Stomach (tissue), 8 donors: ENCODE measurements at regions not wholly inside any gene's neighbourhood (a gene's known extent, or its start where the extent isn't known, plus 50 kb on each side); places are given as distances from the start of the nearest gene placed in this dataset.

ENCODE experiments used
- DNase-seq, 2 donors: peaks; one replicate each; pipeline versions ENCODE4 v3.0.0 to v3.0.0-alpha.2; 2013 to 2019
- H3K27ac ChIP-seq, 5 donors: fragments of 200-600 bp in 4 of 5; sonication (generic) in 4 of 5; one replicate each; pipeline ENCODE4 v1.5.1; 2013 to 2019; ENCODE audit warnings: mild to moderate bottlenecking in 1 of 5, moderate library complexity in 1 of 5
- H3K27me3 ChIP-seq, 3 donors: fragments of 200-600 bp; sonication (generic); one replicate each; pipeline ENCODE4 v1.5.1; 2017 to 2019; ENCODE audit warnings: mixed run types in 1 of 3
- H3K36me3 ChIP-seq, 4 donors: fragments of 200-600 bp; sonication (generic); 1 replicate in 3 of 4; 2 replicates in 1 of 4; pipeline ENCODE4 v1.5.1; 2016 to 2019
- H3K4me1 ChIP-seq, 4 donors: fragments of 200-600 bp; sonication (generic); one replicate each; pipeline ENCODE4 v1.5.1; 2016 to 2019
- H3K4me3 ChIP-seq, 4 donors: fragments of 200-600 bp; sonication (generic) in 3 of 4; one replicate each; pipeline ENCODE4 v1.5.1; 2016 to 2019; ENCODE audit warnings: mild to moderate bottlenecking in 1 of 4
- H3K9me3 ChIP-seq, 4 donors: fragments of 200-600 bp; sonication (generic); one replicate each; pipeline ENCODE4 v1.5.1; 2016 to 2019
- EP300 ChIP-seq: sonication (generic); formaldehyde crosslinking; IDR thresholded peaks from one replicate; pipeline ENCODE4 v1.6.1; 2017; ENCODE audit warnings: antibody characterized with exemption
- POLR2A ChIP-seq, 4 donors: fragments of 450-650 bp; IDR thresholded peaks; one replicate each; pipeline ENCODE4 v1.6.1; 2016; ENCODE audit warnings: antibody characterized with exemption in 4 of 4, control low read depth in 2 of 4, mild to moderate bottlenecking in 1 of 4, moderate library complexity in 1 of 4
- POLR2AphosphoS5 ChIP-seq, 3 donors: sonication (generic); formaldehyde crosslinking; IDR thresholded peaks; one replicate each; pipeline ENCODE4 v1.6.1; 2016; ENCODE audit warnings: antibody characterized with exemption in 3 of 3
- whole genome bisulfite sequencing, 5 donors: extraction: QIAGEN DNeasy Blood & Tissue Kit in 3 of 5; methylation state at CpG; one replicate each; pipeline versions ENCODE4 v1.1.5 to v1.1.7; 2013 to 2018; 5-methylcytosine and 5-hydroxymethylcytosine counted together
- intact Hi-C: fragments of 100-400 bp; cut with DNase I; formaldehyde crosslinking; loops from one replicate; pipeline ENCODE4 v1.15.1; 2023; ENCODE audit warnings: low total_unique reads
- small RNA-seq, 4 donors: library from RNA; depleted of rRNA; stranded (forward); fragments of <200 nt; gene quantifications; one replicate each; pipeline ENCODE3, GENCODE V24; 2016
- TF ChIP-seq, protein P1 (sequence below), 7 experiments: fragments of 450-650 bp in 4 of 7; fragments of 200-600 bp in 3 of 7; sonication (generic) in 3 of 7; IDR thresholded peaks; one replicate each; pipeline ENCODE4 v1.5.1; 2016 to 2019; ENCODE audit warnings: antibody characterized with exemption in 7 of 7, control low read depth in 2 of 7, mild to moderate bottlenecking in 1 of 7
- donor health status: healthy with polysubstance abuse.
- donor health status: Bipolar disorder and iron deficiency.
- donor health status: healthy.

DNA sequence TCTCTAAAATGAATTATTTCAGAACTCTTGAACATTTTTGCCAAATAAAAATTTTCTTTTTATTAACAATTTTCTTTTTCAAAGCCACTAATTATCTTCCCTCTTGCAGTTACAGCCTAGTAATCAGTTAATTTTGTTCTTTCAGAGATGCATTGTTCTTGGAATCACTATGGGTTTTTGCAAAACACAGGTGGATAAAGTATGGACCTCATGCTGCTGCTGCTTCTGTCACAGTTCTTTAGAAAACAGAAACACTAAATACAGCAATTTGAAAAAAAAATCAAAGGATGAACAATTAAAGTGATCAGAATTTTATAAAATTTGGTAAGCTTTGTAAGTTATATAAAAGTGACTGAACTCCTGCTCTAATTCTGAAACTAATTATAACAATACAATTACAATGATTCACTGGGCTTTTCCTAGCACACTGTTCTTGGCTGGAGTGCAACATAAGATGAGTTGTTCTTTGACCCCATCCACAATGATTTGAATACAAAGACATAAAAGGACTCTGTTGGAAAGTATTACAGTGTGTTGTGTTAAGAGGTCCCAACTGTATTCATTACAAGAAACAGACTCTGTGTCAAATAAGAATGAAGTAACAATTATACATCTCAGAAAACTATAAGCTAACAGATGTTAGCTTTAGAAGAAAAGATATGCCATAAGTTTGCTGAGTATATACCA lies 59.4 kb upstream of the GK2 start:
- peak in 1 of 2 donors; percentile 42 for DNase-seq
- Histone ChIP-seq H3K27me3 (peaks cover 0 to 3% (median 0%) of the 10 kb centered on the region in 3 donors), H3K27ac (no peak overlapping the region), H3K4me1 (peaks cover 0 to 10% (median 0%) of the 10 kb centered on the region in 4 donors), H3K9me3 (no peaks in the 10 kb centered on the region), H3K36me3 (no peaks in the 10 kb centered on the region), H3K4me3 (no peak overlapping the region)
- intact Hi-C loops = no loop called here
- TF ChIP-seq POLR2A (IDR thresholded peaks at IDR 0.05) (no peak), EP300 (no peak), POLR2AphosphoS5 (IDR thresholded peaks at IDR 0.05) (no peak)
- TF ChIP-seq, protein P1, sequence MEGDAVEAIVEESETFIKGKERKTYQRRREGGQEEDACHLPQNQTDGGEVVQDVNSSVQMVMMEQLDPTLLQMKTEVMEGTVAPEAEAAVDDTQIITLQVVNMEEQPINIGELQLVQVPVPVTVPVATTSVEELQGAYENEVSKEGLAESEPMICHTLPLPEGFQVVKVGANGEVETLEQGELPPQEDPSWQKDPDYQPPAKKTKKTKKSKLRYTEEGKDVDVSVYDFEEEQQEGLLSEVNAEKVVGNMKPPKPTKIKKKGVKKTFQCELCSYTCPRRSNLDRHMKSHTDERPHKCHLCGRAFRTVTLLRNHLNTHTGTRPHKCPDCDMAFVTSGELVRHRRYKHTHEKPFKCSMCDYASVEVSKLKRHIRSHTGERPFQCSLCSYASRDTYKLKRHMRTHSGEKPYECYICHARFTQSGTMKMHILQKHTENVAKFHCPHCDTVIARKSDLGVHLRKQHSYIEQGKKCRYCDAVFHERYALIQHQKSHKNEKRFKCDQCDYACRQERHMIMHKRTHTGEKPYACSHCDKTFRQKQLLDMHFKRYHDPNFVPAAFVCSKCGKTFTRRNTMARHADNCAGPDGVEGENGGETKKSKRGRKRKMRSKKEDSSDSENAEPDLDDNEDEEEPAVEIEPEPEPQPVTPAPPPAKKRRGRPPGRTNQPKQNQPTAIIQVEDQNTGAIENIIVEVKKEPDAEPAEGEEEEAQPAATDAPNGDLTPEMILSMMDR (IDR thresholded peaks at IDR 0.05) = no peak

DNA sequence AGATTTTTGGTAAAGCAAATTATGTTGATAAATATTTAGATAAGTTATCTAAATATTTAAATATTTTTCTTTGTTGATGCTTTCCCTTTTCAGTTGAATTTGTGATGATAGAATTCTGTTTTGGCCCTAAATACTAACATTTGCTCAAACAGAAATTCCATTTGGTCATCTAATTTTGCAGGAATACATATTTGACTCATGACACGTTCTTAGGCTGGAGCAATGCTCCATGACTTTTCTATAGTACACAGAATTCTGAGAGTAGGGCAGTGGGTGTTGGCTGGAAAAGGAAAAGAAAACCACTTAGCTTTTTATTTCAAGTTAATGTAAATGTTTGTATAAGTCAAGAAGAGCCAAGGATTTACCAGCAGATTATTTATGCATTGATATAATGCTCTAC lies 58.6 kb upstream of the GK2 start:
- no peak overlapping the region for H3K4me3 ChIP-seq
- peaks cover 0 to 10% (median 0%) of the 10 kb centered on the region in 4 donors for H3K4me1 ChIP-seq
- no peaks in the 10 kb centered on the region for H3K9me3 ChIP-seq
- H3K27ac ChIP-seq = no peak overlapping the region
- TF ChIP-seq EP300 = no peak
- TF ChIP-seq POLR2A (IDR thresholded peaks at IDR 0.05) = no peak
- DNase-seq = peak in 1 of 2 donors; percentile 15
- peaks cover 0 to 3% (median 0%) of the 10 kb centered on the region in 3 donors for H3K27me3 ChIP-seq
- intact Hi-C loops = no loop called here
- no peaks in the 10 kb centered on the region for H3K36me3 ChIP-seq
- WGBS, 5 donors = 19 to 41% (median 27%) methylated on average over 1 of the region's 1 CpG

Small RNA genes lying in the stretch of these regions (small RNA-seq; reads per million reads assigned to genes)
- 0 reads per million in 4 donors for gene RF00072
